ENCODE measurements at regions not wholly inside any gene's neighbourhood (a gene's known extent, or its start where the extent isn't known, plus 50 kb on each side); places are given as distances from the start of the nearest gene placed in this dataset.

DNA sequence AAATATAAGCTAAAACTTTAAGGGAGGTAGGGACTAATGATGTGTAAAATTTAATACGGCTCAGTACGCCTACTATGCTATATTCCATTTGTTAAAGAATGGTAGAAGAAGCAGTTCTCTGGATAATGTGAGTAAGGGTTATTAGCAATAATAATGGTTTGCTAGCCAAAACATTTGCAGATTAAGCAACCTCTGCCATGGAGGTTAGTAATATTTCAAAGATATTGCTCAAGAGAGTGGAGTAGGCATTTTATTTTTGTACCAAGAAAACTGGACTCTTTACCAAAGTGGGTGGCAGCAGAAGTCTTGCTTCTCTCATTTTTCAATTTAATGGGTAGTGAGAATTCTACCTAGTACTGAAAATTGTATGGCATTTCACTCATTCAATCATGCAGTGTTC is 158.9 kb upstream of the TMEM106B start:
- no peak overlapping the region for H3K9ac ChIP-seq (ENCODE audit: insufficient read depth, low read length, poor library complexity, severe bottlenecking)
- intact Hi-C loops (cut with micrococcal nuclease) = no loop called here
- H3K4me2 ChIP-seq (replicated peaks; ENCODE audit: extremely low read depth, low read length, poor library complexity, severe bottlenecking) = no peak overlapping the region
- no peak overlapping the region for H3K4me3 ChIP-seq (replicated peaks in 1 of 3; ENCODE audit: low read depth in 2 of 3, low read length in 3 of 3)
- Mint-ChIP-seq H3K4me3 (no peak overlapping the region), H3K4me1 (no peaks in the 10 kb centered on the region), H3K27me3 (ENCODE audit: low read depth in 3 of 3) (peaks cover 0 to 2% (median 0%) of the 10 kb centered on the region in 3 donors), H3K9me3 (peaks cover 8 to 18% (median 11%) of the 10 kb centered on the region in 7 donors), H3K36me3 (no peaks in the 10 kb centered on the region), H3K27ac (no peak overlapping the region)
- no peaks in the 10 kb centered on the region for H3K36me3 ChIP-seq (replicated peaks in 1 of 2; ENCODE audit: control insufficient read depth in 1 of 2, insufficient read depth in 2 of 2, low read length in 2 of 2)
- no peak overlapping the region for H2AFZ ChIP-seq (ENCODE audit: insufficient read depth, low read depth, low read length, poor library complexity, severe bottlenecking)
- no peak for DNase-seq
- WGBS (ENCODE audit: insufficient coverage) = 100% methylated on average over 1 of the region's 2 CpGs
- H3K4me1 ChIP-seq (ENCODE audit: control insufficient read depth in 1 of 2, insufficient read depth in 2 of 2, low read length in 2 of 2) = no peaks in the 10 kb centered on the region
- H3K79me2 ChIP-seq (ENCODE audit: insufficient read depth, low read length) = no peaks in the 10 kb centered on the region
- H3K9me3 ChIP-seq (replicated peaks in 1 of 2; ENCODE audit: control insufficient read depth in 1 of 2, insufficient read depth in 1 of 2, low read length in 2 of 2) = peaks cover 13 to 15% of the 10 kb centered on the region in 2 donors
- TF ChIP-seq, protein P1, sequence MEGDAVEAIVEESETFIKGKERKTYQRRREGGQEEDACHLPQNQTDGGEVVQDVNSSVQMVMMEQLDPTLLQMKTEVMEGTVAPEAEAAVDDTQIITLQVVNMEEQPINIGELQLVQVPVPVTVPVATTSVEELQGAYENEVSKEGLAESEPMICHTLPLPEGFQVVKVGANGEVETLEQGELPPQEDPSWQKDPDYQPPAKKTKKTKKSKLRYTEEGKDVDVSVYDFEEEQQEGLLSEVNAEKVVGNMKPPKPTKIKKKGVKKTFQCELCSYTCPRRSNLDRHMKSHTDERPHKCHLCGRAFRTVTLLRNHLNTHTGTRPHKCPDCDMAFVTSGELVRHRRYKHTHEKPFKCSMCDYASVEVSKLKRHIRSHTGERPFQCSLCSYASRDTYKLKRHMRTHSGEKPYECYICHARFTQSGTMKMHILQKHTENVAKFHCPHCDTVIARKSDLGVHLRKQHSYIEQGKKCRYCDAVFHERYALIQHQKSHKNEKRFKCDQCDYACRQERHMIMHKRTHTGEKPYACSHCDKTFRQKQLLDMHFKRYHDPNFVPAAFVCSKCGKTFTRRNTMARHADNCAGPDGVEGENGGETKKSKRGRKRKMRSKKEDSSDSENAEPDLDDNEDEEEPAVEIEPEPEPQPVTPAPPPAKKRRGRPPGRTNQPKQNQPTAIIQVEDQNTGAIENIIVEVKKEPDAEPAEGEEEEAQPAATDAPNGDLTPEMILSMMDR (IDR thresholded peaks at IDR 0.05) = no peak
- H4K20me1 ChIP-seq (ENCODE audit: insufficient read depth, low read length) = no peaks in the 10 kb centered on the region
- H3K27me3 ChIP-seq (ENCODE audit: control insufficient read depth in 2 of 2, insufficient read depth in 2 of 2, low read length in 2 of 2) = no peaks in the 10 kb centered on the region
- no peak overlapping the region for H3K27ac ChIP-seq (ENCODE audit: low read depth in 1 of 2, low read length in 2 of 2)

DNA sequence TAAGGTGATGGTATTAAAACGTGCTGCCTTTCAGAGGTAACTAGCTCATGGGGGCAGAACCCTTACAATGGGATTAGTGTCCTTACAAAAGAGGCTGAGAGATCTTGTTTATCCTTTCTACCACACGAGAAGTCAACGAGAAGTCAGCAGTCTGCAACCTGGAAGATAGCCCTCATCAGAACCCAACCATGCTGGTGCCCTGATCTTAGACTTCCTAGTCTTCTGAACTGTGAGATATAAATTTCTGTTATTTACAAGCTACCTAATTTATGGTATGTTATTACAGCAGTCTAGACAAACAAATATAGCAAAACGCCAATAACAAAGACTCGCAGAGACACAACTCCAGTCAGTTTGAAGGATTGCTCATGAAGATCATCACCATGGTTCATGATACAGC is 157.5 kb upstream of the TMEM106B start:
- H2AFZ ChIP-seq (ENCODE audit: insufficient read depth, low read depth, low read length, poor library complexity, severe bottlenecking) = no peak overlapping the region
- H3K27ac ChIP-seq (ENCODE audit: low read depth in 1 of 2, low read length in 2 of 2) = no peak overlapping the region
- H3K27me3 ChIP-seq (ENCODE audit: control insufficient read depth in 2 of 2, insufficient read depth in 2 of 2, low read length in 2 of 2) = no peaks in the 10 kb centered on the region
- WGBS (ENCODE audit: insufficient coverage) = 60% methylated on average over 1 of the region's 5 CpGs
- H3K4me2 ChIP-seq (replicated peaks; ENCODE audit: extremely low read depth, low read length, poor library complexity, severe bottlenecking) = no peak overlapping the region
- no peaks in the 10 kb centered on the region for H3K4me1 ChIP-seq (ENCODE audit: control insufficient read depth in 1 of 2, insufficient read depth in 2 of 2, low read length in 2 of 2)
- Mint-ChIP-seq H3K4me1 (no peaks in the 10 kb centered on the region), H3K27ac (no peak overlapping the region), H3K36me3 (no peaks in the 10 kb centered on the region), H3K9me3 (peaks cover 10 to 21% (median 14%) of the 10 kb centered on the region in 7 donors), H3K4me3 (no peak overlapping the region), H3K27me3 (ENCODE audit: low read depth in 3 of 3) (peaks cover 0 to 2% (median 0%) of the 10 kb centered on the region in 3 donors)
- DNase-seq = no peak
- H3K9me3 ChIP-seq (replicated peaks in 1 of 2; ENCODE audit: control insufficient read depth in 1 of 2, insufficient read depth in 1 of 2, low read length in 2 of 2) = peaks cover 14 to 18% of the 10 kb centered on the region in 2 donors
- no peaks in the 10 kb centered on the region for H3K36me3 ChIP-seq (replicated peaks in 1 of 2; ENCODE audit: control insufficient read depth in 1 of 2, insufficient read depth in 2 of 2, low read length in 2 of 2)
- TF ChIP-seq, protein P1 (IDR thresholded peaks at IDR 0.05) = no peak
- intact Hi-C loops (cut with micrococcal nuclease) = no loop called here
- no peak overlapping the region for H3K4me3 ChIP-seq (replicated peaks in 1 of 3; ENCODE audit: low read depth in 2 of 3, low read length in 3 of 3)
- no peak overlapping the region for H3K9ac ChIP-seq (ENCODE audit: insufficient read depth, low read length, poor library complexity, severe bottlenecking)
- H4K20me1 ChIP-seq (ENCODE audit: insufficient read depth, low read length) = no peaks in the 10 kb centered on the region
- no peaks in the 10 kb centered on the region for H3K79me2 ChIP-seq (ENCODE audit: insufficient read depth, low read length)
